ENCODE measurements at regions not wholly inside any gene's neighbourhood (a gene's known extent, or its start where the extent isn't known, plus 50 kb on each side); places are given as distances from the start of the nearest gene placed in this dataset.

GRCh38 chr13:104024416-104025170 lies 958.4 kb upstream of the SLC10A2 start:
- TF ChIP-seq CTCF (conservative IDR thresholded peaks at IDR 0.05; ENCODE audit: low read depth, low read length) (no peak), EZH2 (IDR thresholded peaks at IDR 0.05; ENCODE audit: low read length, unreplicated experiment) (no peak)
